HG03064 (cell line): ENCODE measurements at regions not wholly inside any gene's neighbourhood (a gene's known extent, or its start where the extent isn't known, plus 50 kb on each side); places are given as distances from the start of the nearest gene placed in this dataset.

Source experiments
- ATAC-seq: cut with Tn5 transposase; IDR thresholded peaks from one replicate; pipeline ENCODE4 v1.9.1; 2021; ENCODE audit warnings: low read depth; ENCODE audit not compliant: unreplicated experiment

DNA sequence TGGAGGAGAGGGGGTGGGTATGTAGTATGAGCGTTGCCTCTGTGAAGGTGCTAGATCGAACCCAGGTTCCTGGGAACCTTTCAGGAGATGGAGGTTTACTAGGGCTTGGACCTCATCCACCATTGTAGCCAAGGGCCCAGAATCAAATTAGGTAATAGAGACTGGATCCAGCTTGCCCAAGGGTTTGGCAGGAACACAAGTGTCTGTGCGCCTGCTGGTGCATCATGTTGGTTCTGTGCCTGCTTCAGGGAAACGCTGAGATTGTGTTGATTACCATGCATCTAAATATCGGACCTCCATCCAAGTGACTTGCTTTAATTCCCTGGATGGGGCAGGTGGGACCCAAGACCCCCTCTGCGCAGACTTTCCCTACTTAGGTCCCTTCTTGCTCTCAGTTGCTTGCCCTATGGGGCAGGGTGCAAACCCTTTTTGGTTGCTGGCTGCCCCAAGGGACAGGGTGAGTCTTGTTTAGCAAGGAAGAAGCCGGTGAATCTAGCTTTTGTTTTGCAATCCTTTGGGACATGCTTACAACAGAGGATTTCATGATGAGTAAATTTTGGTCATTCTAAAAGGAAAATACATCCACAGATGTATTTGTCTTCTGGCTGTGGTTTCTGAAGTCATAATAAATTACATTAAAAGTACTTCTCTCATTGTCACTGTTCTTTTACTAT, 189.8 kb upstream of the PRICKLE1 start:
- no peak for ATAC-seq

GRCh38 chr12:42776396-42776795, 186.8 kb upstream of the PRICKLE1 start:
- ATAC-seq: no peak

- ATAC-seq: no peak
These were observed 184.7 kb upstream of the PRICKLE1 start for GRCh38 chr12:42774238-42774637.

DNA sequence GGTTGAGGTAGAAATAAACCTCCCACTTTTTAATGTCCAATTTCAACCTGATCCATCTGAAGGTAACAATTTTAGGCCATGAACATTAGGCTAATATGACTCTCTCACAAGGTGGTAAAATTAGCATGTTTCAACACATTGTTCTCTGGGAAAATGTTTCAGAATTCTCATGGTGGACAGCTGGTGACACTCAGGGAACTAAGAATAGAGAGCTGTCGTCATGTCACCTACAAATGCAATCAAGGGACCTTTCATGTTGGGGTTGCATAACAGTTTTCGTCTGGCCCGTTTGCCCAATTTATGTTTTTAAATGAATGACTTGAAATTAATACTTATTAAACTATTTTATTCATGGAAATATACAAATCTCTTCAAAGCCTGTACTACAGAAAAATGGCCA, 180.7 kb upstream of the PRICKLE1 start:
- no peak for ATAC-seq

DNA sequence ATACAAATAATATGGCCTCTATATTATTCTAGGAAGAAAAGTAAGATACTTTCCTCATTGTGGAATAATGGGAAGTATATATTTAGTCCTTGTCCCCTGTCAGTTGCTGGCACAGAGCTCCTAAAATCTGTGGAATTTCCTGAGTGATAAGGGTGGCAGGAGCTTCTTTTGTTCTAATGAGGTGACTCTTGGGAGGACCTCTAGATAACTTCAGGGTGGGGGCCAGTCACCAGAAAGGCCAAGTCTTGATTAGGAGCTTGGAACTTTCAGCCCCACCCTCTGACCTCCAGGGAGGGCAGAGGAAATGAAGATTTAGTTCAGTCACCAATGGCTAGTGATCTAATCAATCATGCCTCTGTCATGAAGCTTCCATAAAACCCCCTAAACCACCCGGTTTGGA, 179.9 kb upstream of the PRICKLE1 start:
- ATAC-seq: no peak

GRCh38 chr12:42767998-42768397, 178.5 kb upstream of the PRICKLE1 start:
- ATAC-seq: no peak

DNA sequence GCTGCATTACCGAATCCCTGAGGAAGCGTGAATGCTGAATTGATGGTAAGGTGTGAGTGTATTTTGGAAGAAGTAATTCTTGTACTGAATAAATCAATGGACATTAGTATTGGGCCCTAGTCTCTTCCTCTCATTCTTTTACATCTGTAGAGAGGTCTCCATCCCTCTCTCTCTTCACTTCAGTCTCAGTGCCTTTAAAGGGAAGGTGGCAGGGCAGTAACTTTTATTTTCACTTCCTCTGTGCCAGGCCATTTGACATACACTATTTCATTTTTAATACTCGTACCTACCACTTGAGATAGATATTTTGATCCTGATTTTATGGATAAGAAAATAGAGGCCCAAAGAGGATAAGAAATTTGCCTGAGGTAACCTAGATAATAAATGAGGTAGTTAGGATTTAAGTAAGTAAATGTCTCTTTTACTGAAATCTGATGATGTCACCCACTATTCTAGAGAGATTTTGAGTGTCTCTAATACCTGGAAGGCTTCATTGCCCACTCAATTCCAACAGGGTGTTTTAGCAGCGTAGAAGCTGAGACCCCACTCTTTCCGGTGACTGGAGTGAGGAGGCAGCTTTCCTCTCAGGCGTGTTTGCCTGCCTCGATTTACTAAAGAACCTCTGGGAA, 177.9 kb upstream of the PRICKLE1 start:
- ATAC-seq: no peak

- ATAC-seq: no peak
These were observed 177.2 kb upstream of the PRICKLE1 start for GRCh38 chr12:42766754-42767153.

- ATAC-seq: no peak
These were observed 176.5 kb upstream of the PRICKLE1 start for GRCh38 chr12:42766026-42766425.

- ATAC-seq: no peak
These were observed 174.1 kb upstream of the PRICKLE1 start for GRCh38 chr12:42763682-42764081.

DNA sequence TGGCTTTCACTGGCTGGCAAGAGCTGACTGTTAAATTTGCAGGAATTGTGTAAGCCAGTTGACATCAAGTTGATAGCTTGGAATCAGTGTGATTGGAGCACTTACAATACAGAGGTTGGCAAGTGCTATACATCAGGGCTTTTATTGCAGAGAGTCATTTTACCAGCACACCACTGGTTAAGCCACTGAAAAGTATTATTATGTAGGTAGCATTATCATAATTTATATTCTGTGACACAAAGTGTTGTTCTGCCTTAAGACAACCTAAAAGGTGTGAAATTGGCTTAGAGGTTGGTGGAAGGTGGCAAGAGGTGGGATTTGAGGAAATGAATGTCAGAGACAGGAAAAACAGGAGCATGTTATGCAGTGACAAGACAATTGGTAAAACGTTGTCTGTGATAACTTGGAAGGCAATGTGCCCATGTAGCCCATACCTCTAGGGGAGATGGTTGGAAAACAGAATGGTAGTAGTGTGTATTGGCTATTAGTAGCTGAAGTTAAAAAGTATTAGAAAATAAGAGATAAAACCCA, 172.9 kb upstream of the PRICKLE1 start:
- ATAC-seq: no peak

GRCh38 chr12:42761601-42762350, 172.2 kb upstream of the PRICKLE1 start:
- ATAC-seq: no peak

GRCh38 chr12:42761086-42761485, 171.5 kb upstream of the PRICKLE1 start:
- no peak for ATAC-seq

DNA sequence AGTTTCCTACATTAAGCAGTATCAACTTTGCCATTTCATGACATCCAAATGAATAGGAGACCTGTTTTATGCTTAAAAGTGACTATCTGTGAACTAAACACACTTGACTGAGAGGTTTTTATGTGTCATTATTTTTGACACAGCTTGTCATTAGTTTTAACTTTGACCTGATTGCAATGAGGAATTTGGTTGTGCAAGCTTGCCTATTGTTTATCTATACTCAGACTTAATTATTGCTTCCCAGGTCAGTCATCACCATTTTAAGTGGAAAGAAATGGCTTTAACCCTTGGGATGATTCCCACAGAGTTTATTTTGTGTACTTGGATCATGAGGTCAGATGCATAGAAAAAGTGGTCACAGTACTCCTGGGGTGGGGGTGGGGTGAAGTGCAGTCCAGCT, 171.0 kb upstream of the PRICKLE1 start:
- ATAC-seq: no peak

DNA sequence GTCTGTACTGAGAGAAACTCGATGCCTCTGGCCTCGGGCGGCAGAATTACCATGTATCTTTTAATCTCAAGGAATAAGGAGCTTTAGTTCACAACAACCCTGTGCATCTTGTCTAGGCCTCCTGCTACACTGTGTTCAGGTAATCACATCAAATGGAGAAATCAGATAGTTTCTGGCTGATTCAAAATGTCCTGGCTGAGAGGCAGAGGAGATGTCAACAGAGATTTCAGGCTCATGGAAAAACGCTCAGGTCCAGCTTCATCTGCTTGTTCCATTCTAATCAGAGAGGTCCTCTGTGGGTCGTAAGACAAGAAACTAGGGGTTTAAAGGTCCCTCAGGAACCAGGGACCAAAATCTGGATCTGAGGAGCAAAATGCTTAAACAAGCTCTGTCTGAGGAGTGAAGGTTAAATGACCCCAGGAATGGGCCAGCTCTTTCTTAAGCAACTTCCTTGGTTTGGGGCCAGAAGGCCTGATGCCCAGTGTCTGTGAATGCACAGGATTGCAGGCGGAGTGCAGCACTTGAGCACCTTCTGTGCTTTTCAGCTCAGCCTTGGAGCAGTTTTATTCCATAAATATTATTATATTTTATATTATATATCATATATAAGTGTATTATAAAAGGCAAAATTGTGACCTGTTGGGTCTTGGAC, 170.2 kb upstream of the PRICKLE1 start:
- no peak for ATAC-seq

- ATAC-seq: no peak
These were observed 169.3 kb upstream of the PRICKLE1 start for GRCh38 chr12:42758806-42759205.

GRCh38 chr12:42757624-42758119, 168.1 kb upstream of the PRICKLE1 start:
- ATAC-seq: no peak

DNA sequence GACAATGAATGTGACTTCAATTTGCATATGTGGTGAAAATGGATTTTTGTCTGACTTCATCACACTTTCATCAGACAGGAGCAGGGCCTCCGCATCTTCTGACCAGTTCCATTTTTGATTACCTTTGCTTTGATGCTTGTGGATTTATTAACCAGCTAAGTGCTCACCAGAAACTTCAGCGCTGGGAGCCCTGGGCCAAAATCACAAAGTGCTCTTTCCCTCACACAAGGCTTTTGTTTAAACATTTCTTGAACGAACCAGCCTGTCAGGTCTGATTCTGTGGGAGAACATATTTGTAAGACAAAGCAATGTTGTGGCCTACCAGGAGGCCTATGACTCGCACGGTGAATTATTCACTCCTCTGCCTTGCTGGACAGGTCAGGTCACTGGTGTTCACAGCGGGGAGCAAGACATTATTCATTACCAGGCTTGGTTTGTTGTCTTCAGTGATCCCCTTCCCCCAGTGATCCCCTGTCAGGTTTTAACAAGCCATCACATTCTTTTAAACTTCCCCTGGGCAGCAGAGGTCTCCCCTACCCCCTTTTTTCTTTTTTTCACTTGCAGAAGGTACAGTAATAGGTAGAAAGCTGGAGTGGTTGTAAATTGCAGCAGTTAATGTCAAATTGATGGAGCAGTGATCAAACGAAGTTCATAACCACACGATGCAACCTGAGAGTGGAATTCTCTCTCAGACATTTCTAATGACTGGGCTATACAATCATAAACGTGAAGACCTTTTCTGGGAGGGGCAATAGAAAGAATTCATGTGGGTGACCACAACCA, 167.5 kb upstream of the PRICKLE1 start:
- no peak for ATAC-seq

- no peak for ATAC-seq
These were observed 160.8 kb upstream of the PRICKLE1 start for GRCh38 chr12:42750356-42750755.

DNA sequence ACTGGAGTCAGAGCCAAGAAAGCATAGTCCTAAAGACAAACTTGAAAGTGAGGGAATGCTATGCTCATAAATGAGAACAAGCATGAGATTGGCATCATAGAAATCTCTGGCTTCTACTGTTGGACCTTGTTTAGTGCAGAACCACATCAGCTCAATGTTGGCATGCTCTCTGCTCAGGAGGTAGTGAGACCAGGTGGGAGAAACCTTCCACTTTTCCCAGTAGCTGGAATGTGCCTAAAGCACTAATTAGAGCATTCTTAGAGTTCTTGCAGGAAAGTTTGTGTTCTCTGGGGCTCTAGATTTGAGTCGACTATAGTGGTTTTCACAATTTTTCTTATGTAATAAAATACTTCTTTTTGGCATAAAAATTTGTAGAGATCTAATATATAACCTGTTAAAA, 159.7 kb upstream of the PRICKLE1 start:
- ATAC-seq: no peak
